ENCODE measurements at regions not wholly inside any gene's neighbourhood (a gene's known extent, or its start where the extent isn't known, plus 50 kb on each side); places are given as distances from the start of the nearest gene placed in this dataset.

DNA sequence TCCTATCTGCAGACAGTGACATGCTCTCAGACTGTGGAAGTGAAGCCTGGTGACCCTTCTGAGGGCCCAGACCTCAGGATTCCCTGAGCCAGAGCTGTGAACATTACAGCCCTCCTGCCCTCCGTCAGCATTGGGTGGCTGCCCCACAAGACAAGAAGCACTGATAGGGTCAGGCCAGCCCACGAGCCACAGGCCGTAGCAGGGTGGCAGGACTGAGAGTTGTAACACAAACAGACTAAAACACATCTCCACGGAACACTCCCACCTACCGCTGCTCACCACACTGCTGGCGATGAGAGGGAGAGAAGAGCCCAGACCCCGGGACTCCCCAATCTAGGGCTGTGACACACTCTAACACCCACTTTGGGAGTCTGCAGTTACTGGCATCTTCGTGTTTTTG, 264.8 kb upstream of the FSIP2 start:
- Histone ChIP-seq H4K20me1 (ENCODE audit: insufficient read depth, poor library complexity, severe bottlenecking) (no peaks in the 10 kb centered on the region), H3K4me1 (ENCODE audit: insufficient read depth) (no peaks in the 10 kb centered on the region), H2AFZ (no peak overlapping the region), H3K4me2 (no peak overlapping the region), H3K36me3 (replicated peaks; ENCODE audit: insufficient read depth, low read depth) (no peaks in the 10 kb centered on the region), H3K9me3 (ENCODE audit: low read depth) (no peaks in the 10 kb centered on the region), H3K27ac (no peak overlapping the region), H3K27me3 (no peaks in the 10 kb centered on the region), H3K79me2 (no peaks in the 10 kb centered on the region), H3K4me3 (no peak overlapping the region), H3K9me2 (replicated peaks; ENCODE audit: insufficient read depth) (no peaks in the 10 kb centered on the region)
- TF ChIP-seq EZH2phosphoT487 (IDR thresholded peaks at IDR 0.05; ENCODE audit: low read depth, severe bottlenecking, unreplicated experiment) (no peak), EZH2 (IDR thresholded peaks at IDR 0.05; ENCODE audit: borderline replicate concordance) (no peak)
- TF ChIP-seq, protein P1, sequence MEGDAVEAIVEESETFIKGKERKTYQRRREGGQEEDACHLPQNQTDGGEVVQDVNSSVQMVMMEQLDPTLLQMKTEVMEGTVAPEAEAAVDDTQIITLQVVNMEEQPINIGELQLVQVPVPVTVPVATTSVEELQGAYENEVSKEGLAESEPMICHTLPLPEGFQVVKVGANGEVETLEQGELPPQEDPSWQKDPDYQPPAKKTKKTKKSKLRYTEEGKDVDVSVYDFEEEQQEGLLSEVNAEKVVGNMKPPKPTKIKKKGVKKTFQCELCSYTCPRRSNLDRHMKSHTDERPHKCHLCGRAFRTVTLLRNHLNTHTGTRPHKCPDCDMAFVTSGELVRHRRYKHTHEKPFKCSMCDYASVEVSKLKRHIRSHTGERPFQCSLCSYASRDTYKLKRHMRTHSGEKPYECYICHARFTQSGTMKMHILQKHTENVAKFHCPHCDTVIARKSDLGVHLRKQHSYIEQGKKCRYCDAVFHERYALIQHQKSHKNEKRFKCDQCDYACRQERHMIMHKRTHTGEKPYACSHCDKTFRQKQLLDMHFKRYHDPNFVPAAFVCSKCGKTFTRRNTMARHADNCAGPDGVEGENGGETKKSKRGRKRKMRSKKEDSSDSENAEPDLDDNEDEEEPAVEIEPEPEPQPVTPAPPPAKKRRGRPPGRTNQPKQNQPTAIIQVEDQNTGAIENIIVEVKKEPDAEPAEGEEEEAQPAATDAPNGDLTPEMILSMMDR (IDR thresholded peaks at IDR 0.05; ENCODE audit: poor library complexity), result no peak
- DNase-seq (ENCODE audit: low spot score), result no peak
- over 99% methylated on average over 8 of the region's 8 CpGs for WGBS (ENCODE audit: low lambda C conversion rate, missing lambda C conversion rate)

DNA sequence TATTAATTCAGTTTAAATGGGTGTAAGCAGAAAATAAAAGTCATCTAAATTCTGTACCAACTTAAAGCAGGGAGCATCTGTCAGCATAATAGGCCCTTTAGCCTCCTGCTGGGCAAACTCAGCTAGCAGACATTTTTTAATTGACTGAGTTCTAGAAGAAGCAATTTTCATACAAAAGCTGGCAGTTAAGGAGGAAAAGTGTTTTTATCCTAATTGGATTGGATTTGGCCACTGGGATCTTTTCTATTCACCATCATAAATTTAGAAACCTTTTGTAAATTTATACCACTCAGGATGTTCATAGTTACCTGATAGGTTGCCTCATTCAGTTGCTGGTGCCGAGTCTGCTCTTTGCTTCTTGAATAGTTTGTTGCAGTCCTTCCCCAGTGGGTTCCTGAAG, 262.7 kb upstream of the FSIP2 start:
- no peak for TF ChIP-seq EZH2 (IDR thresholded peaks at IDR 0.05; ENCODE audit: borderline replicate concordance)
- Histone ChIP-seq H3K27ac (no peak overlapping the region), H3K79me2 (no peaks in the 10 kb centered on the region), H2AFZ (no peak overlapping the region), H3K4me1 (ENCODE audit: insufficient read depth) (no peaks in the 10 kb centered on the region), H4K20me1 (ENCODE audit: insufficient read depth, poor library complexity, severe bottlenecking) (no peaks in the 10 kb centered on the region), H3K4me3 (no peak overlapping the region), H3K27me3 (no peaks in the 10 kb centered on the region), H3K9me3 (ENCODE audit: low read depth) (no peaks in the 10 kb centered on the region), H3K9me2 (replicated peaks; ENCODE audit: insufficient read depth) (no peaks in the 10 kb centered on the region), H3K4me2 (no peak overlapping the region), H3K36me3 (replicated peaks; ENCODE audit: insufficient read depth, low read depth) (no peaks in the 10 kb centered on the region)
- DNase-seq (ENCODE audit: low spot score), result no peak
- 74% methylated on average over 1 of the region's 1 CpG for WGBS (ENCODE audit: low lambda C conversion rate, missing lambda C conversion rate)

DNA sequence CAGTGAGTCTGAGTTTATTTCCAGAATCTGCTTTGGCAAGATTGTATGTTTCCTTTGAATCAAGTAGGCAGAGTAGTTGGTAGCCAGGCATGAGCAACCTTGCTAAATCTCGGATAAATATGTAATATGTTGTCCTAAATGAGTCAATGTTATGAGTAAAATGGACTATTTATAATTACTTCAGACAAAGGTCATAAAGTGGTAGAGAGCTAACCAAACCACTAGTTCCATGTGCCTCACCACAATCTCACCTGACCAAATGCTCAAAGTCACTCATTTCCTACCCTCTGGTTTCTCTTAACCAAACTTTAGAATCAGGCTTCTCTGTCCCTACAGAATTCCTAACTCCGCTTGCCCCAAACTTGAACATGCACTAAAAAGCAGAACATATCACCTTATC, 261.2 kb upstream of the FSIP2 start:
- H2AFZ ChIP-seq, result no peak overlapping the region
- WGBS (ENCODE audit: low lambda C conversion rate, missing lambda C conversion rate), result 95% methylated on average over 2 of the region's 2 CpGs
- TF ChIP-seq, protein P1 (IDR thresholded peaks at IDR 0.05; ENCODE audit: poor library complexity), result no peak
- no peak for TF ChIP-seq EZH2phosphoT487 (IDR thresholded peaks at IDR 0.05; ENCODE audit: low read depth, severe bottlenecking, unreplicated experiment)
- no peak for TF ChIP-seq EZH2 (IDR thresholded peaks at IDR 0.05; ENCODE audit: borderline replicate concordance)

DNA sequence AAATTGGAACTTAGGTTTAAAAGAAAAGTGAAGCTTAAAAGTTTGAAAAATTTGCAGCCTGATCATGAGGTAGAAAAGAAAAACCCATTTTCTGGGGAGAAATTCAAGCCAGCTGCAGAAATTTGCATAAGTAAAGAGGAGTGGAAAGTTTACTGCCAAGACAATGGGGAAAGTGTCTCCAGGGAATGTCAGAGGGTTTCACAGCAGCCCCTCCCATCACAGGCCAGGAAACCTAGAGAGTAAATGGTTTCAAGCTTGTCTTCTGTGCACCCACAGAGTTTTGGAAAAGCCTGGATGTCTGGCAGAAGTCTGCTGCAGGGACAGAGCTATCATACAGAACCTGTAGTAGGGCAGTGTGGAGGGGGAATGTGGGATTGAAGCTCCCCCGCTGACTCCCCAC, 254.0 kb upstream of the FSIP2 start:
- TF ChIP-seq, protein P1 (IDR thresholded peaks at IDR 0.05; ENCODE audit: poor library complexity), result no peak
- TF ChIP-seq EZH2 (IDR thresholded peaks at IDR 0.05; ENCODE audit: borderline replicate concordance) (no peak), EZH2phosphoT487 (IDR thresholded peaks at IDR 0.05; ENCODE audit: low read depth, severe bottlenecking, unreplicated experiment) (no peak)
- WGBS (ENCODE audit: low lambda C conversion rate, missing lambda C conversion rate), result 100% methylated on average over 1 of the region's 1 CpG
- Histone ChIP-seq H3K27me3 (no peaks in the 10 kb centered on the region), H3K9me2 (replicated peaks; ENCODE audit: insufficient read depth) (no peaks in the 10 kb centered on the region), H3K36me3 (replicated peaks; ENCODE audit: insufficient read depth, low read depth) (no peaks in the 10 kb centered on the region), H3K4me1 (ENCODE audit: insufficient read depth) (no peaks in the 10 kb centered on the region), H2AFZ (no peak overlapping the region), H3K9me3 (ENCODE audit: low read depth) (no peaks in the 10 kb centered on the region), H3K27ac (no peak overlapping the region), H3K79me2 (no peaks in the 10 kb centered on the region), H3K4me3 (no peak overlapping the region), H4K20me1 (ENCODE audit: insufficient read depth, poor library complexity, severe bottlenecking) (no peaks in the 10 kb centered on the region), H3K4me2 (no peak overlapping the region)
- no peak for DNase-seq (ENCODE audit: low spot score)

More for the DNA sequence above, 261.2 kb upstream of the FSIP2 start:
- H3K27me3 ChIP-seq, result no peaks in the 10 kb centered on the region
- no peaks in the 10 kb centered on the region for H4K20me1 ChIP-seq (ENCODE audit: insufficient read depth, poor library complexity, severe bottlenecking)
- H3K4me3 ChIP-seq, result no peak overlapping the region
- H3K4me2 ChIP-seq, result no peak overlapping the region
- H3K27ac ChIP-seq, result no peak overlapping the region
- no peaks in the 10 kb centered on the region for H3K36me3 ChIP-seq (replicated peaks; ENCODE audit: insufficient read depth, low read depth)
- H3K4me1 ChIP-seq (ENCODE audit: insufficient read depth), result no peaks in the 10 kb centered on the region
- H3K9me2 ChIP-seq (replicated peaks; ENCODE audit: insufficient read depth), result no peaks in the 10 kb centered on the region
- DNase-seq (ENCODE audit: low spot score), result no peak
- no peaks in the 10 kb centered on the region for H3K79me2 ChIP-seq
- no peaks in the 10 kb centered on the region for H3K9me3 ChIP-seq (ENCODE audit: low read depth)

Data from hepatocyte (in vitro differentiated cells).